ENCODE measurements at regions not wholly inside any gene's neighbourhood (a gene's known extent, or its start where the extent isn't known, plus 50 kb on each side); places are given as distances from the start of the nearest gene placed in this dataset.
A peak's percentile ranks its signal among the peaks of the same experiment; 100 is the strongest.

GRCh38 chr13:73367886-73368285 lies 309.1 kb downstream of the KLF5 start:
- Histone ChIP-seq H3K27me3 (ENCODE audit: control insufficient read depth, insufficient read depth, low read length) (no peaks in the 10 kb centered on the region), H3K4me1 (ENCODE audit: control insufficient read depth, insufficient read depth, low read length) (peaks cover 52% of the 10 kb centered on the region), H3K36me3 (ENCODE audit: control insufficient read depth, insufficient read depth, low read length) (no peaks in the 10 kb centered on the region), H3K9me3 (ENCODE audit: control insufficient read depth, low read length) (no peaks in the 10 kb centered on the region), H3K4me3 (ENCODE audit: low read length) (no peak overlapping the region), H3K9ac (ENCODE audit: low read length) (no peak overlapping the region)

- no peaks in the 10 kb centered on the region for H3K36me3 ChIP-seq (ENCODE audit: control insufficient read depth, insufficient read depth, low read length)
- H3K27me3 ChIP-seq (ENCODE audit: control insufficient read depth, insufficient read depth, low read length) = no peaks in the 10 kb centered on the region
- no peaks in the 10 kb centered on the region for H3K9me3 ChIP-seq (ENCODE audit: control insufficient read depth, low read length)
- H3K4me3 ChIP-seq (ENCODE audit: low read length) = no peak overlapping the region
- H3K9ac ChIP-seq (ENCODE audit: low read length) = peak overlapping the region; percentile 5
- H3K4me1 ChIP-seq (ENCODE audit: control insufficient read depth, insufficient read depth, low read length) = peaks cover 43% of the 10 kb centered on the region
These were observed 307.4 kb downstream of the KLF5 start for GRCh38 chr13:73366241-73366640.

- no peaks in the 10 kb centered on the region for H3K27me3 ChIP-seq (ENCODE audit: control insufficient read depth, insufficient read depth, low read length)
- H3K9me3 ChIP-seq (ENCODE audit: control insufficient read depth, low read length) = no peaks in the 10 kb centered on the region
- no peak overlapping the region for H3K4me3 ChIP-seq (ENCODE audit: low read length)
- no peaks in the 10 kb centered on the region for H3K36me3 ChIP-seq (ENCODE audit: control insufficient read depth, insufficient read depth, low read length)
- H3K9ac ChIP-seq (ENCODE audit: low read length) = peak overlapping the region; percentile 5
- H3K4me1 ChIP-seq (ENCODE audit: control insufficient read depth, insufficient read depth, low read length) = peaks cover 43% of the 10 kb centered on the region
These were observed 306.9 kb downstream of the KLF5 start for GRCh38 chr13:73365681-73366080.

GRCh38 chr13:73365252-73365651 lies 306.4 kb downstream of the KLF5 start:
- no peaks in the 10 kb centered on the region for H3K36me3 ChIP-seq (ENCODE audit: control insufficient read depth, insufficient read depth, low read length)
- H3K4me3 ChIP-seq (ENCODE audit: low read length) = no peak overlapping the region
- no peaks in the 10 kb centered on the region for H3K27me3 ChIP-seq (ENCODE audit: control insufficient read depth, insufficient read depth, low read length)
- H3K4me1 ChIP-seq (ENCODE audit: control insufficient read depth, insufficient read depth, low read length) = peaks cover 43% of the 10 kb centered on the region
- no peaks in the 10 kb centered on the region for H3K9me3 ChIP-seq (ENCODE audit: control insufficient read depth, low read length)
- H3K9ac ChIP-seq (ENCODE audit: low read length) = peak overlapping the region; percentile 5

- Histone ChIP-seq H3K4me3 (ENCODE audit: low read length) (no peak overlapping the region), H3K36me3 (ENCODE audit: control insufficient read depth, insufficient read depth, low read length) (no peaks in the 10 kb centered on the region), H3K4me1 (ENCODE audit: control insufficient read depth, insufficient read depth, low read length) (peaks cover 43% of the 10 kb centered on the region), H3K9me3 (ENCODE audit: control insufficient read depth, low read length) (no peaks in the 10 kb centered on the region), H3K27me3 (ENCODE audit: control insufficient read depth, insufficient read depth, low read length) (no peaks in the 10 kb centered on the region), H3K9ac (ENCODE audit: low read length) (no peak overlapping the region)
These were observed 305.9 kb downstream of the KLF5 start for GRCh38 chr13:73364736-73365135.

- peaks cover 12% of the 10 kb centered on the region for H3K4me1 ChIP-seq (ENCODE audit: control insufficient read depth, insufficient read depth, low read length)
- H3K4me3 ChIP-seq (ENCODE audit: low read length) = no peak overlapping the region
- no peaks in the 10 kb centered on the region for H3K36me3 ChIP-seq (ENCODE audit: control insufficient read depth, insufficient read depth, low read length)
- no peaks in the 10 kb centered on the region for H3K9me3 ChIP-seq (ENCODE audit: control insufficient read depth, low read length)
- H3K27me3 ChIP-seq (ENCODE audit: control insufficient read depth, insufficient read depth, low read length) = no peaks in the 10 kb centered on the region
- no peak overlapping the region for H3K9ac ChIP-seq (ENCODE audit: low read length)
These were observed 299.8 kb downstream of the KLF5 start for GRCh38 chr13:73358606-73359095.

- peaks cover 12% of the 10 kb centered on the region for H3K4me1 ChIP-seq (ENCODE audit: control insufficient read depth, insufficient read depth, low read length)
- no peaks in the 10 kb centered on the region for H3K36me3 ChIP-seq (ENCODE audit: control insufficient read depth, insufficient read depth, low read length)
- no peak overlapping the region for H3K4me3 ChIP-seq (ENCODE audit: low read length)
- H3K27me3 ChIP-seq (ENCODE audit: control insufficient read depth, insufficient read depth, low read length) = no peaks in the 10 kb centered on the region
- no peaks in the 10 kb centered on the region for H3K9me3 ChIP-seq (ENCODE audit: control insufficient read depth, low read length)
- H3K9ac ChIP-seq (ENCODE audit: low read length) = no peak overlapping the region
These were observed 296.3 kb downstream of the KLF5 start for GRCh38 chr13:73355134-73355533.

- no peaks in the 10 kb centered on the region for H3K27me3 ChIP-seq (ENCODE audit: control insufficient read depth, insufficient read depth, low read length)
- no peak overlapping the region for H3K4me3 ChIP-seq (ENCODE audit: low read length)
- H3K4me1 ChIP-seq (ENCODE audit: control insufficient read depth, insufficient read depth, low read length) = peaks cover 19% of the 10 kb centered on the region
- H3K36me3 ChIP-seq (ENCODE audit: control insufficient read depth, insufficient read depth, low read length) = no peaks in the 10 kb centered on the region
- no peak overlapping the region for H3K9ac ChIP-seq (ENCODE audit: low read length)
- H3K9me3 ChIP-seq (ENCODE audit: control insufficient read depth, low read length) = no peaks in the 10 kb centered on the region
These were observed 292.9 kb downstream of the KLF5 start for GRCh38 chr13:73351730-73352129.

- H3K4me1 ChIP-seq (ENCODE audit: control insufficient read depth, insufficient read depth, low read length) = peaks cover 26% of the 10 kb centered on the region
- no peaks in the 10 kb centered on the region for H3K36me3 ChIP-seq (ENCODE audit: control insufficient read depth, insufficient read depth, low read length)
- H3K4me3 ChIP-seq (ENCODE audit: low read length) = no peak overlapping the region
- H3K9ac ChIP-seq (ENCODE audit: low read length) = no peak overlapping the region
- no peaks in the 10 kb centered on the region for H3K9me3 ChIP-seq (ENCODE audit: control insufficient read depth, low read length)
- H3K27me3 ChIP-seq (ENCODE audit: control insufficient read depth, insufficient read depth, low read length) = no peaks in the 10 kb centered on the region
These were observed 282.9 kb downstream of the KLF5 start for GRCh38 chr13:73341748-73342147.

GRCh38 chr13:73340069-73340468 lies 281.3 kb downstream of the KLF5 start:
- no peaks in the 10 kb centered on the region for H3K27me3 ChIP-seq (ENCODE audit: control insufficient read depth, insufficient read depth, low read length)
- no peak overlapping the region for H3K9ac ChIP-seq (ENCODE audit: low read length)
- no peaks in the 10 kb centered on the region for H3K9me3 ChIP-seq (ENCODE audit: control insufficient read depth, low read length)
- no peaks in the 10 kb centered on the region for H3K36me3 ChIP-seq (ENCODE audit: control insufficient read depth, insufficient read depth, low read length)
- no peak overlapping the region for H3K4me3 ChIP-seq (ENCODE audit: low read length)
- H3K4me1 ChIP-seq (ENCODE audit: control insufficient read depth, insufficient read depth, low read length) = peaks cover 38% of the 10 kb centered on the region

- H3K9me3 ChIP-seq (ENCODE audit: control insufficient read depth, low read length) = no peaks in the 10 kb centered on the region
- H3K4me1 ChIP-seq (ENCODE audit: control insufficient read depth, insufficient read depth, low read length) = peaks cover 45% of the 10 kb centered on the region
These were observed 280.3 kb downstream of the KLF5 start for GRCh38 chr13:73339086-73339485.

GRCh38 chr13:73338389-73338788 lies 279.6 kb downstream of the KLF5 start:
- Histone ChIP-seq H3K27me3 (ENCODE audit: control insufficient read depth, insufficient read depth, low read length) (no peaks in the 10 kb centered on the region), H3K9me3 (ENCODE audit: control insufficient read depth, low read length) (no peaks in the 10 kb centered on the region), H3K36me3 (ENCODE audit: control insufficient read depth, insufficient read depth, low read length) (no peaks in the 10 kb centered on the region), H3K4me3 (ENCODE audit: low read length) (no peak overlapping the region), H3K9ac (ENCODE audit: low read length) (no peak overlapping the region), H3K4me1 (ENCODE audit: control insufficient read depth, insufficient read depth, low read length) (peaks cover 45% of the 10 kb centered on the region)

More at GRCh38 chr13:73339086-73339485, 280.3 kb downstream of the KLF5 start:
- no peaks in the 10 kb centered on the region for H3K27me3 ChIP-seq (ENCODE audit: control insufficient read depth, insufficient read depth, low read length)
- no peak overlapping the region for H3K4me3 ChIP-seq (ENCODE audit: low read length)
- no peak overlapping the region for H3K9ac ChIP-seq (ENCODE audit: low read length)
- no peaks in the 10 kb centered on the region for H3K36me3 ChIP-seq (ENCODE audit: control insufficient read depth, insufficient read depth, low read length)

GRCh38 chr13:73337532-73337931 lies 278.7 kb downstream of the KLF5 start:
- H3K4me3 ChIP-seq (ENCODE audit: low read length) = no peak overlapping the region
- H3K9me3 ChIP-seq (ENCODE audit: control insufficient read depth, low read length) = no peaks in the 10 kb centered on the region
- no peak overlapping the region for H3K9ac ChIP-seq (ENCODE audit: low read length)
- H3K27me3 ChIP-seq (ENCODE audit: control insufficient read depth, insufficient read depth, low read length) = no peaks in the 10 kb centered on the region
- H3K4me1 ChIP-seq (ENCODE audit: control insufficient read depth, insufficient read depth, low read length) = peaks cover 40% of the 10 kb centered on the region
- no peaks in the 10 kb centered on the region for H3K36me3 ChIP-seq (ENCODE audit: control insufficient read depth, insufficient read depth, low read length)
